ENCODE measurements at regions not wholly inside any gene's neighbourhood (a gene's known extent, or its start where the extent isn't known, plus 50 kb on each side); places are given as distances from the start of the nearest gene placed in this dataset.

DNA sequence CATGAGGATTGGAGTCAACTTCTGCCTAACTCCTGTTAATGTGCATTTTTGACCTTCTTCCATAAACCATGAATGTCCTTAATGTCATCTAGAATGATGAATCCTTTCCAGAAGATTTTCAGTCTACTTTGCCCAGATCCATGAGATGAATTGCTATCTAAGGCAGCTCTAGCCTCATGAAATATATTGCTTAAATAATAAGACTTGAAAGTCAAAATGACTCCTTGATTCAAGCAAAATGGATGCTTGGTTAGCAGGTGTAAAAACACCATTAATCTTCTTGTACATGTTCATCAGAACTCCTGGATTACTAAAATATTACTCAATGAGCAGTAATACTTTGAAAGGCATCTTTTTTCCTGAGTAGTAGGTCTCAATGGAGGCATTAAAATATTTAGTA is 238.5 kb upstream of the ZC3H12C start:
- intact Hi-C loops (cut with DNase I), result no loop called here
- Histone ChIP-seq H3K4me1 (ENCODE audit: control insufficient read depth in 1 of 2, insufficient read depth in 2 of 2, low read length in 2 of 2) (no peaks in the 10 kb centered on the region), H3K27me3 (ENCODE audit: control insufficient read depth in 1 of 2, insufficient read depth in 2 of 2, low read length in 1 of 2) (no peaks in the 10 kb centered on the region), H3K9me3 (ENCODE audit: control insufficient read depth, low read length) (no peaks in the 10 kb centered on the region), H3K27ac (ENCODE audit: low read depth in 1 of 2, low read length in 2 of 2) (no peak overlapping the region), H3K4me3 (ENCODE audit: low read length in 2 of 2) (no peak overlapping the region), H3K36me3 (ENCODE audit: control insufficient read depth in 1 of 2, insufficient read depth in 2 of 2, low read length in 1 of 2) (no peaks in the 10 kb centered on the region)
- DNase-seq, result no peak
- no peak for ATAC-seq (ENCODE audit: low FRiP score)

DNA sequence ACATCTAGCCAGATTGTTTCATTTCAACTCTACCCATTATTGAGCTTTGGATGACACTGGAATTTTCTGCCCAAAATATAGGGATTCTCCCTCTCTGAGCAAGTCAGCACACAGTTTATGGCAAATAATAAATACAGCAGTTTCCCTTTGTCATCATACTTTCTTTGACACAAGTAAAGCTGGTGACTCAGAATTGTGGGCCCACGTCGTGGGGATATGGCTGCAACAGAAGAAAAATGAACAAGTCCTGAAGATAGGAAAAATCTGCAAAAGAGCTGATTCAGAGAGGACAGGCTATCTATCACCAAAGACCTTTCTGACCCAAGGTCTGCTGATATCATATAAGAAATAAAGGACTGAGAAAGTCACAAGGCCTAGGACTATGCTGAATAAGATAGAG is 236.3 kb upstream of the ZC3H12C start:
- WGBS, 2 donors, result 62 to 63% methylated on average over 2 of the region's 2 CpGs
- no peaks in the 10 kb centered on the region for H3K4me1 ChIP-seq (ENCODE audit: control insufficient read depth in 1 of 2, insufficient read depth in 2 of 2, low read length in 2 of 2)
- no peak overlapping the region for H3K4me3 ChIP-seq (ENCODE audit: low read length in 2 of 2)
- ATAC-seq (ENCODE audit: low FRiP score), result no peak
- H3K36me3 ChIP-seq (ENCODE audit: control insufficient read depth in 1 of 2, insufficient read depth in 2 of 2, low read length in 1 of 2), result no peaks in the 10 kb centered on the region
- H3K9me3 ChIP-seq (ENCODE audit: control insufficient read depth, low read length), result no peaks in the 10 kb centered on the region
- H3K27ac ChIP-seq (ENCODE audit: low read depth in 1 of 2, low read length in 2 of 2), result no peak overlapping the region
- no peaks in the 10 kb centered on the region for H3K27me3 ChIP-seq (ENCODE audit: control insufficient read depth in 1 of 2, insufficient read depth in 2 of 2, low read length in 1 of 2)
- intact Hi-C loops (cut with DNase I), result no loop called here
- no peak for DNase-seq

DNA sequence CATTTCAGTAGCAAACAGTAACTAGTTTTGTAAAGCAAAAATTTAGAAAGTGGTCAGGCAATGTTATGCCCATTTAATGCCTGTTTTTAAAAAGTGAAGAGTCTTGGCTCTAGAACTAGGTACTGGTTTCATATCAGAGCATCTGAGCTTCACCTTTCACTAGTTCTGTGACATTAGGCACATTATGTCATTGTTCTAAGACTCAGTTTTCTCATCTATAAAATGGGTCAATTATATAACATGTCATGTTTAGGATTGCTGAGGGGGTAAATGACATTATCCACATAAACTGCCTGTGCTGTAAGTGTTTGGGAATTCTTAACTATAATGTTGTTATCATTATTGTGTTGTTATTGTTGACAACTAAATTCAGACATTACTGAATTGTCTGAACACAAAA is 235.6 kb upstream of the ZC3H12C start:
- Histone ChIP-seq H3K4me3 (ENCODE audit: low read length in 2 of 2) (no peak overlapping the region), H3K9me3 (ENCODE audit: control insufficient read depth, low read length) (no peaks in the 10 kb centered on the region), H3K27me3 (ENCODE audit: control insufficient read depth in 1 of 2, insufficient read depth in 2 of 2, low read length in 1 of 2) (no peaks in the 10 kb centered on the region), H3K36me3 (ENCODE audit: control insufficient read depth in 1 of 2, insufficient read depth in 2 of 2, low read length in 1 of 2) (no peaks in the 10 kb centered on the region), H3K27ac (ENCODE audit: low read depth in 1 of 2, low read length in 2 of 2) (no peak overlapping the region), H3K4me1 (ENCODE audit: control insufficient read depth in 1 of 2, insufficient read depth in 2 of 2, low read length in 2 of 2) (no peaks in the 10 kb centered on the region)
- ATAC-seq (ENCODE audit: low FRiP score), result no peak
- intact Hi-C loops (cut with DNase I), result no loop called here
- no peak for DNase-seq

DNA sequence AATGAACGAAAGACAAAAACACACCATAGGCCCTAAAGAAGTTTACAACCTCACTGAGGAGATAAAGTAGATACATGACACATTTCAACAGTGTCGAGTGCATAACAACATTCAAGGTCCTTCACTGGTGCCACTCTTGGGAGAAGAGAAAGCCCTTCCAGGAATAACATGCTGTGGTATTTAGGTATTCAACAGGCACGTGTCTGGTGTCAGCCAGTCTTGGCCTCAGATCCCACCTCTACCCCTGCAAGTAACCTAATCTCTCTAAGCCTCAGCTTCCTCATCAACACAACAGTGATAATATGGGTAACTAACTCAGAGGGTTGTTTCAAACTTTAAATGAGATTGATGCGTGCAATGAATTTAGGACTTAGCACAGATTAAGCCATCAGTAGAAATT is 235.0 kb upstream of the ZC3H12C start:
- no peak for DNase-seq
- H3K27me3 ChIP-seq (ENCODE audit: control insufficient read depth in 1 of 2, insufficient read depth in 2 of 2, low read length in 1 of 2), result no peaks in the 10 kb centered on the region
- 64 to 68% methylated on average over 4 of the region's 4 CpGs for WGBS, 2 donors
- H3K4me3 ChIP-seq (ENCODE audit: low read length in 2 of 2), result no peak overlapping the region
- H3K4me1 ChIP-seq (ENCODE audit: control insufficient read depth in 1 of 2, insufficient read depth in 2 of 2, low read length in 2 of 2), result no peaks in the 10 kb centered on the region
- no peak overlapping the region for H3K27ac ChIP-seq (ENCODE audit: low read depth in 1 of 2, low read length in 2 of 2)
- no peaks in the 10 kb centered on the region for H3K9me3 ChIP-seq (ENCODE audit: control insufficient read depth, low read length)
- no peak for ATAC-seq (ENCODE audit: low FRiP score)
- H3K36me3 ChIP-seq (ENCODE audit: control insufficient read depth in 1 of 2, insufficient read depth in 2 of 2, low read length in 1 of 2), result no peaks in the 10 kb centered on the region
- intact Hi-C loops (cut with DNase I), result no loop called here

DNA sequence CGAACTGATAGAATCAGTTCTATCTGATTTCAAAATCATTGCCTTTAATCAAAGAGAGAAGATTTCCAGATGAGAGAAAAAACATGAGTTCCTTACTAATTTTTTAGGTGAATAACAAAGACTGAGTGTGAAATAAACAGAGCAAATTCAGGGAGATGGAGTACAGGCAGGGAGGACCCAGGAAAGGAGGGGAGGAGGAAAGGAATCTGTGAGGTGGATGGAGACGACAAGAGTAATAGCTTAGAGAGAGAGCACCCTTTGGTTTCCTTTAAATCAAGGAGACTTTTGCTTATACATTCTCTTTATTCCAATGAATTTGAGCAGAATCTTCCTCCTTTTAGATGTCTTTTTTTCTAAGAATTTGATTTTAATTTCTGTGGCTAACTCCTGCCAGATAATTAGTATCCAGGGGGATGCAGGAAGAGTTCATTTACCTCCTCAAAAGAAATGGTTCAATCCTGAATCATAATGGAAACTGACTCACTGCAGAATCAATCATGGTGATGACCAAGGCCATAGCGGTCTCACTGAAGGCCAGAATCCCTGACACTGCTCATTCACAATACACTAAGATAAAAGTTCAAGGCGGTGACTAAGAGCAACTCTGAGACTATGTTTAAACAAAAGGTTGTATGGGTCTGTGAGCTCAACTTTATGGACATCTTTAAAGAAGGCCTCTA is 234.0 kb upstream of the ZC3H12C start:
- Histone ChIP-seq H3K27ac (ENCODE audit: low read depth in 1 of 2, low read length in 2 of 2) (no peak overlapping the region), H3K27me3 (ENCODE audit: control insufficient read depth in 1 of 2, insufficient read depth in 2 of 2, low read length in 1 of 2) (no peaks in the 10 kb centered on the region), H3K4me1 (ENCODE audit: control insufficient read depth in 1 of 2, insufficient read depth in 2 of 2, low read length in 2 of 2) (no peaks in the 10 kb centered on the region), H3K36me3 (ENCODE audit: control insufficient read depth in 1 of 2, insufficient read depth in 2 of 2, low read length in 1 of 2) (no peaks in the 10 kb centered on the region), H3K4me3 (ENCODE audit: low read length in 2 of 2) (no peak overlapping the region), H3K9me3 (ENCODE audit: control insufficient read depth, low read length) (no peaks in the 10 kb centered on the region)
- DNase-seq (no peak), ATAC-seq (ENCODE audit: low FRiP score) (no peak)
- WGBS, 2 donors, result 74 to 76% methylated on average over 4 of the region's 4 CpGs
- intact Hi-C loops (cut with DNase I), result no loop called here

DNA sequence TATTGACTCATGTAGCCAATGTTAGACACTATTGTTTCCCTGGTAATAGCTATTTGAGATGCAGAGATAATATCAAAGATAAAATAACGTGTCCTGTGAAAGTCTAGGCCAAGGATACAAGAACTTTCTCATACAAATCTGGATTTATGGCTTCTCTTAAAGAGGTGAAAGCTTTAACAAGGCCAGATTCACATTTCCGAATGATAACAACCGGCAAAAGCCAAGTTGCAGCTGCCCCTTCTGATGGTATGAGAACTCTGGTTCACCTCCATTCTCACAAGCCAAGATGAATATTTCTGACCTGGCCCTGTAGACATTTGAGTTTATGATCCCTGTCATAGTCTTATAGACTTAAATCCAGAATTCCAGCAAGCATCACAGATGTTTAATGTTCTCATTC is 230.4 kb upstream of the ZC3H12C start:
- ATAC-seq (ENCODE audit: low FRiP score) (no peak), DNase-seq (no peak)
- Histone ChIP-seq H3K4me3 (ENCODE audit: low read length in 2 of 2) (no peak overlapping the region), H3K9me3 (ENCODE audit: control insufficient read depth, low read length) (no peaks in the 10 kb centered on the region), H3K27ac (ENCODE audit: low read depth in 1 of 2, low read length in 2 of 2) (no peak overlapping the region), H3K36me3 (ENCODE audit: control insufficient read depth in 1 of 2, insufficient read depth in 2 of 2, low read length in 1 of 2) (no peaks in the 10 kb centered on the region), H3K27me3 (ENCODE audit: control insufficient read depth in 1 of 2, insufficient read depth in 2 of 2, low read length in 1 of 2) (no peaks in the 10 kb centered on the region), H3K4me1 (ENCODE audit: control insufficient read depth in 1 of 2, insufficient read depth in 2 of 2, low read length in 2 of 2) (no peaks in the 10 kb centered on the region)
- intact Hi-C loops (cut with DNase I), result no loop called here
- 28 to 35% methylated on average over 3 of the region's 3 CpGs for WGBS, 2 donors

DNA sequence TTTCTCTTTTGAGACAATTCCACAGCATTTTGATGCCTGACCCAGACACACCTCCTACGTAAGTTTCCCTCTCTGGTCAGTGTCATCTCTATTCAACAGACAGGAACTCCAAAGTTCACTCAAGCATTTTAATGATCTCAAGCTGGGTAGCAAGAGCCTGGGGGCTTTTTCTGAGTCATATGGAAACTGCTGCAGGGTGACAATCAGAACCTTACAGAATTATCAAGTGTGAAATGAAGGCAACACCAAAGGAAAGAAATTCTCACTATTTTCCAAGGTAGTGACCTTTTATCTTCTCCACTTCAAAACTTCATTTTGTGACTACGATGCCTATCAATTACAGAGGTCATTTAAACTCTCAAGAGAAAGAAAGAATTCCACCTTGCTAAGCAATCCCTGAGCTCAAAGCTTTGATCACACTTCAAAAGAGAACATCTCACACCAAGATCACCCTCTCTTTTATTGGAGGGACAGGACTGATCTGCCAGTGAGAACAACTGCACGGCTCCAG is 229.0 kb upstream of the ZC3H12C start:
- no peaks in the 10 kb centered on the region for H3K36me3 ChIP-seq (ENCODE audit: control insufficient read depth in 1 of 2, insufficient read depth in 2 of 2, low read length in 1 of 2)
- DNase-seq, result no peak
- intact Hi-C loops (cut with DNase I), result no loop called here
- H3K9me3 ChIP-seq (ENCODE audit: control insufficient read depth, low read length), result no peaks in the 10 kb centered on the region
- 44 to 49% methylated on average over 3 of the region's 3 CpGs for WGBS, 2 donors
- no peak overlapping the region for H3K27ac ChIP-seq (ENCODE audit: low read depth in 1 of 2, low read length in 2 of 2)
- no peak overlapping the region for H3K4me3 ChIP-seq (ENCODE audit: low read length in 2 of 2)
- no peak for ATAC-seq (ENCODE audit: low FRiP score)
- no peaks in the 10 kb centered on the region for H3K4me1 ChIP-seq (ENCODE audit: control insufficient read depth in 1 of 2, insufficient read depth in 2 of 2, low read length in 2 of 2)
- no peaks in the 10 kb centered on the region for H3K27me3 ChIP-seq (ENCODE audit: control insufficient read depth in 1 of 2, insufficient read depth in 2 of 2, low read length in 1 of 2)

DNA sequence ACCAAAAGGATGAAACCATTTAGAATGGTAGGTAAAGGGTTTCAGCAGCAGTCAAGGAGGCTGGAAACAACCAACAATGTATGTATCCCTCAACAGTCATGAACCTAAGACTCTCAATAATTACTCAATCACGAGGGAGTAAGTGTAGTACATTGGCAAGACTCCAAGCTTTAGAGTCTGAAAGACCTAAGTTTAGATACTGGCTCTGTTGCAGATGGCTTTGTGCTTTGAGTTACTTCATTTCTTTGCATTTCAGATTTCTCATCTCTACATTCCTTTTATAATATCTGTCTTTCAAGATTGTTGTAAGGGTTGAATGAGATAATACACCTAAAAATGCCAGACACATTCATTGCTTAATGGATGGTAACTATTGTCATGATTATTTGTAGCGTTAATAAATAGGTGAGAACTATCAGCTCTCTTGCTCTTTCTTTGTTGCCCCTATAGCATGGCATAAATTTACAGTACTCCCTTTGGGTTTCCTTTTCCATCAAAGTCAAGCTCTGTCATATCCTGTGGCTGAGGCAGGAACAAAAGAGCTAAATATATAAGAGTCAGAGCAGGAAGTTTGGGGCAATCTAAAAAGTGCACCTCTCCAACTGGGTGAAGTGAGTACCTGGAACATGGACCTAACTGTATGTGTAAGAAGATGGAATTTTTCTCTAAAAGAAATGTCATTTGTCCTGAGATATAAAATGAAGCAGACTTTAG is 228.2 kb upstream of the ZC3H12C start:
- no peak for DNase-seq
- intact Hi-C loops (cut with DNase I), result no loop called here
- Histone ChIP-seq H3K4me3 (ENCODE audit: low read length in 2 of 2) (no peak overlapping the region), H3K9me3 (ENCODE audit: control insufficient read depth, low read length) (no peaks in the 10 kb centered on the region), H3K27me3 (ENCODE audit: control insufficient read depth in 1 of 2, insufficient read depth in 2 of 2, low read length in 1 of 2) (no peaks in the 10 kb centered on the region), H3K27ac (ENCODE audit: low read depth in 1 of 2, low read length in 2 of 2) (no peak overlapping the region), H3K4me1 (ENCODE audit: control insufficient read depth in 1 of 2, insufficient read depth in 2 of 2, low read length in 2 of 2) (no peaks in the 10 kb centered on the region), H3K36me3 (ENCODE audit: control insufficient read depth in 1 of 2, insufficient read depth in 2 of 2, low read length in 1 of 2) (no peaks in the 10 kb centered on the region)
- 45 to 47% methylated on average over 2 of the region's 2 CpGs for WGBS, 2 donors
- ATAC-seq (ENCODE audit: low FRiP score), result no peak

DNA sequence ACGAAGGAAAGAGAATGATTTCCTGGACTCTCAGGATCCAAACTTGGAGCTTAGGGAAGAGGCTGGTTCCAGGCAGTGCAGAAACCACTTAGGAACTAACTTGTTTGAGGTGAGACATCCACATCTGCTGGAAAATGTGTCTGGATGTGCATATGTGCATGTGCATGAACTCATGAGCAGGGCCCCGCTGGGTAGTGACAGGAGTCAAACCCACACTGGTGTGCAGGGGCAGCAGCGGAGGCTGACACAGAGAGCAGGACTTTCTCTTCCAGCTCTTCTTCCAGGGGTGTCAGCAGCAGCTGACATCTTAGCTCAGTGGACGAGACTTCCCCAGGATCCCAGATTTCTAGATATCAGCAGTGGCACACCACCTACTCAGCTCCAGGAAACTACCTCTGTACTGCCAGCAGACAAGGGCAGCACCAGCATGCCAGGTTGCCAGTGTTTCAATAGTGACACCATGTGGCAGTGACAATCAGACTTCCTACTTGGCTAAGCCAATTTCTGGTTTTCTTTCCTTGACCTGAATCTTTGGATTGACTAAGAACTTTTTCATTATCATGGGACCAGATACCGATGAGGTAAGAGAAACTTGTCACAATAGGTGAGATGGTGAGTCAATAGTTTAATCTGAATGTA is 227.5 kb upstream of the ZC3H12C start:
- Histone ChIP-seq H3K4me3 (ENCODE audit: low read length in 2 of 2) (no peak overlapping the region), H3K9me3 (ENCODE audit: control insufficient read depth, low read length) (no peaks in the 10 kb centered on the region), H3K27ac (ENCODE audit: low read depth in 1 of 2, low read length in 2 of 2) (no peak overlapping the region), H3K36me3 (ENCODE audit: control insufficient read depth in 1 of 2, insufficient read depth in 2 of 2, low read length in 1 of 2) (no peaks in the 10 kb centered on the region), H3K4me1 (ENCODE audit: control insufficient read depth in 1 of 2, insufficient read depth in 2 of 2, low read length in 2 of 2) (no peaks in the 10 kb centered on the region), H3K27me3 (ENCODE audit: control insufficient read depth in 1 of 2, insufficient read depth in 2 of 2, low read length in 1 of 2) (no peaks in the 10 kb centered on the region)
- no peak for DNase-seq
- intact Hi-C loops (cut with DNase I), result no loop called here
- 69 to 78% methylated on average over 5 of the region's 5 CpGs for WGBS, 2 donors
- no peak for ATAC-seq (ENCODE audit: low FRiP score)
